Chondrocyte (in vitro differentiated cells): ENCODE measurements at regions not wholly inside any gene's neighbourhood (a gene's known extent, or its start where the extent isn't known, plus 50 kb on each side); places are given as distances from the start of the nearest gene placed in this dataset.

Experiments used
- DNase-seq: peaks from one replicate; pipeline ENCODE4 v3.0.0; 2021; ENCODE audit warnings: mixed read lengths, low spot score
- H3K27ac Mint-ChIP-seq: one replicate; pipeline ENCODE4 v1.8.0; 2021; ENCODE audit warnings: mild to moderate bottlenecking, moderate library complexity, mixed read lengths; ENCODE audit not compliant: unreplicated experiment
- H3K27me3 Mint-ChIP-seq: 2 replicates; pipeline ENCODE4 v1.8.0; 2021; ENCODE audit warnings: low read depth, mixed read lengths
- H3K36me3 Mint-ChIP-seq: 2 replicates; pipeline ENCODE4 v1.8.0; 2021; ENCODE audit warnings: low read depth, mixed read lengths
- H3K4me1 Mint-ChIP-seq: 2 replicates; pipeline ENCODE4 v1.8.0; 2021; ENCODE audit warnings: low read depth, mild to moderate bottlenecking, mixed read lengths
- H3K4me3 Mint-ChIP-seq: one replicate; pipeline ENCODE4 v1.8.0; 2021; ENCODE audit warnings: mild to moderate bottlenecking, moderate library complexity, mixed read lengths; ENCODE audit not compliant: unreplicated experiment
- H3K9me3 Mint-ChIP-seq: 2 replicates; pipeline ENCODE4 v1.8.0; 2021; ENCODE audit warnings: low read depth, mixed read lengths
- CTCF ChIP-seq: fragments of 200-600 bp; sonication (generic); IDR thresholded peaks from 2 replicates; pipeline ENCODE4 v1.5.0; 2021; ENCODE audit warnings: antibody characterized with exemption, mild to moderate bottlenecking, moderate library complexity

- peaks cover 3% of the 10 kb centered on the region for H3K36me3 Mint-ChIP-seq
- no peak for TF ChIP-seq CTCF
- H3K27ac Mint-ChIP-seq = peak overlapping the region; percentile 100
- H3K27me3 Mint-ChIP-seq = no peaks in the 10 kb centered on the region
- DNase-seq = no peak
- H3K4me3 Mint-ChIP-seq = no peak overlapping the region
- H3K9me3 Mint-ChIP-seq = peaks cover 3% of the 10 kb centered on the region
- H3K4me1 Mint-ChIP-seq = peaks cover 78% of the 10 kb centered on the region
These were observed 482.2 kb upstream of the PAPPA start for GRCh38 chr9:115671236-115671962.

DNA sequence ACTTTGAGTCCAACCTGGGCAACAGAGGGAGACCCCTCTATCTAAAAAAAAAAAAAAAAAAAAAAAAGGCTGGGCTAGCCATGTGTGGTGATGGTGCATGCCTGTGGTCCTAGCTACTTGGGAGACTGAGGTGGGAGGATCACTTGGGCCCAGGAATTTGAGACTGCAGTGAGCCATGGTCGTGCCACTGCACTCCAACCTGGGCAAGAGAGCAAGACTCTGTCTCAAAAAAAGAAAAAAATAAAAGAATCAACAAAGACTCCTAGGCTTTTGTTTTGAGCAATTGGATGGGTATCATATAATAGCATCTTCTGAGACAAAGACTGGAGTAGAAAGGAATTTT is 481.7 kb upstream of the PAPPA start:
- peaks cover 6% of the 10 kb centered on the region for H3K36me3 Mint-ChIP-seq
- DNase-seq = no peak

DNA sequence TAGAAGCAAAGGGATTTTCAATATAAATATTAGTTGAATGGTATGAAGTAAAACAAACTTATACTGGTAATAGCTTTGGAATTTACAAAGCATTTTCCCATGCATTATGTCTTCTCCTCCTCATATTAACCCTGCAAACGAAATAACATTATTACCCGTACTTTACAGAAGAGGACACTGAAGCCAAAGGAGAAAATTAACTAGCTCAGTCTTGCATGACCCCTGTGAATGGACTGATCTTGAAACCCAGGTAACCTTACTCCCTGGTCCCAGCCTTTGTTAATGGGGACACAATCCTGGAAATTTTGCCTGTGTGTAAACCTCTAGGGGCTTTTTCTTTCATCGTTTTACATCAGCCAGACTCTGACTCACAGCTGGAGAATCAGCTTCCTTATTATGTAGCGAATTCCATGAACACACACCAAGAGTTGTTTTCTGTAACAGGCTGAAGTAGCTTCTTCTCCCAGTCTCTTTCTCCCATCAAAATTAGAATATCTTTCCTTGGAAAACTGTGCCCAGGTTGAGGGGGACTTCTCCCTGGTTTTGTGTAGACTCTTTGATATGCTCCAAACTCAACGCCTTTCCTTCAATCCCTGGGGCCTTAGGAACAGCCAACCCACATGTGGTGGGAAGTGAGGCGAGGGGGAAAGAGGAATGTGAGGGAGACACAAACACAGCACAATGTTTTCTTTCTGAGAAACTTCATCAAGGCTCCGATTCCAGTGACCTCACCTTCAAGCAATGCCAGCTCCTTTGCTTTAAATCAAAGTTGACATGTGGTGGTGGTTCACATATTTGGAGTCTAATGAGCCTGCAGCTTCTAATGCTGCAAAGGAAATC is 480.9 kb upstream of the PAPPA start:
- DNase-seq = no peak
- Mint-ChIP-seq H3K9me3 (peaks cover 11% of the 10 kb centered on the region), H3K4me3 (peak overlapping the region; percentile 49), H3K27me3 (no peaks in the 10 kb centered on the region), H3K27ac (peak overlapping the region; percentile 100), H3K36me3 (peaks cover 6% of the 10 kb centered on the region), H3K4me1 (peaks cover 69% of the 10 kb centered on the region)
- TF ChIP-seq CTCF = peak; percentile 56

More for the DNA sequence above, 481.7 kb upstream of the PAPPA start:
- TF ChIP-seq CTCF = no peak
- Mint-ChIP-seq H3K27ac (peak overlapping the region; percentile 100), H3K9me3 (peaks cover 9% of the 10 kb centered on the region), H3K4me3 (no peak overlapping the region), H3K4me1 (peaks cover 75% of the 10 kb centered on the region), H3K27me3 (no peaks in the 10 kb centered on the region)

DNA sequence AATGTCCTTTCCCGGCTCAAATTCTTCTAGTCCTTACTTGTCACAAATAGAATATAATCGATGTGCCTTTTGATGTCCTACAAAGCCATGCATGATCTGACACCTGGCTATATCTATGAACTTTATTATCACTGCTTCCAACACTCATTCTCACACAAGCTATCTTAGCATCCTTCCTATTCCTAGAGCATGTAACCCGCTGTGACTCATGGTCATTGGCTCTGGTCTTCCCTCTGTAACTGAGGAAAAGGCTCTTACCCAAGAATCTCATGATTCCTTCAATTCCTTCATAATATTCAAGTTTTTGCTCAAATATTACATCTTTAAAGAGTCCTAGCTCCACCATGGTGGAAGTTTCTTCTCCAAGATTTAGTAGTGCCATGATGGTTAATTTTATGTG is 480.0 kb upstream of the PAPPA start:
- TF ChIP-seq CTCF = no peak
- Mint-ChIP-seq H3K27ac (peak overlapping the region; percentile 100), H3K4me3 (peak overlapping the region; percentile 3), H3K36me3 (peaks cover 6% of the 10 kb centered on the region), H3K27me3 (no peaks in the 10 kb centered on the region), H3K4me1 (peaks cover 60% of the 10 kb centered on the region), H3K9me3 (peaks cover 13% of the 10 kb centered on the region)
- DNase-seq = no peak

DNA sequence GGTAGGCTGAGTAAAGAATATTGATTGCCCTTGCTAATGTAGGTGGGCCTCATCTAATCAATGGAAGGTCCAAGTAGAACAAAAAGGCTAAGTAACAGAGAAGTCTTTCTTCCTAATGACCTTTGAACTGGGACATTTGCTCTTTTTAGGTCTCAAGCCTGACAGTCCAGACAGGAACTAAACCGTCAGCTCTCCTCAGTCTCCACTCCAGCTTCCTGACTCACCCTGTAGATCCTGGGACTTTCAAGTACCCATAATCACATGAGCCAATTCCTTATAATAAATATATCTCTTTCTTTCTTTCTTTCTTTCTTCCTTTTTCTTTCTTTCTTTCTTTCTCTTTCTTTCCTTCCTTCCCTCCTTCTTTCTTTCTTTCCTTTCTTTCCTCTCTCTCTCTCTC is 479.5 kb upstream of the PAPPA start:
- H3K36me3 Mint-ChIP-seq = peaks cover 6% of the 10 kb centered on the region
- H3K27me3 Mint-ChIP-seq = no peaks in the 10 kb centered on the region
- peaks cover 13% of the 10 kb centered on the region for H3K9me3 Mint-ChIP-seq
- DNase-seq = no peak
- TF ChIP-seq CTCF = no peak
- H3K4me3 Mint-ChIP-seq = no peak overlapping the region
- peaks cover 58% of the 10 kb centered on the region for H3K4me1 Mint-ChIP-seq
- peak overlapping the region; percentile 100 for H3K27ac Mint-ChIP-seq
